ENCODE measurements at regions not wholly inside any gene's neighbourhood (a gene's known extent, or its start where the extent isn't known, plus 50 kb on each side); places are given as distances from the start of the nearest gene placed in this dataset.

DNA sequence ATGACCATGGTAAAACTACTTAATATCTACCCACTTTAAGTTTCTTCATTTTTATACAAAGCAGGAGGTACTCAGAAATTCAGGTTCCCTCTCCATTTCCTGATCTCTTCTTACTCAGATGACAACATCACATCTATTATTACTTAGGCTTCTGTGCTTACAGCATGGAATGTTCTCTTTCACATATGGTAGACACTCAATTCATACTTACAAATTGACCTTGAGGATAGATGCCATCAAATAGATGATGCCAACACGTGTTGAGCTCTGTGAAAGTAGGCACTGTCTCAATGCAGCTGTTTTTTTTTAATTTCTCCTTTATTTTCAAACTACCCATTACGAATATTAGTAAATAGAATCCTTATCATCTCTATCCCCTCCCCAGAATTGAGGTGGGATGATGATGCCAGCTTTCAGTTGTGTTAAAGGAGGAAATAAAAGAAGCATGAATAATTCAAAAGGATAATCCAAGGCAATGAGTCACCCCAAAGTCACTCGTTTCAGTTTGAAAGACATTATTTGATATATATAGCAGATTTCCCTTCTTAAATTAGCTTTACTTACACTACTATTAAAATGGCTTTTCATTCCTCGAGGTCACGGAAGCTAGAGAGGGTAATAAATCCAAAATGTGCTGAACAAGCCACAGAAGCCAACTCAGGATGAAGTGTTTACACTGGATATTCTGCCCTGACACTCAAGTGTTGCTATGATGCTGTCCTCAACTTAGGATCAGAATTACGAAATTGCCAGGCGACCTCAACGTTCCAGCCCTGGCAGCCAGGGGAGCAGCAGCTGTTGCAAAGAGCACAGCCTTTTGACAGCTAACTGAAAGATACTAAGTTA is 124.2 kb upstream of the EOLA2 start:
- TF ChIP-seq POLR2A (IDR thresholded peaks at IDR 0.05), result no peak
- TF ChIP-seq, protein P1, sequence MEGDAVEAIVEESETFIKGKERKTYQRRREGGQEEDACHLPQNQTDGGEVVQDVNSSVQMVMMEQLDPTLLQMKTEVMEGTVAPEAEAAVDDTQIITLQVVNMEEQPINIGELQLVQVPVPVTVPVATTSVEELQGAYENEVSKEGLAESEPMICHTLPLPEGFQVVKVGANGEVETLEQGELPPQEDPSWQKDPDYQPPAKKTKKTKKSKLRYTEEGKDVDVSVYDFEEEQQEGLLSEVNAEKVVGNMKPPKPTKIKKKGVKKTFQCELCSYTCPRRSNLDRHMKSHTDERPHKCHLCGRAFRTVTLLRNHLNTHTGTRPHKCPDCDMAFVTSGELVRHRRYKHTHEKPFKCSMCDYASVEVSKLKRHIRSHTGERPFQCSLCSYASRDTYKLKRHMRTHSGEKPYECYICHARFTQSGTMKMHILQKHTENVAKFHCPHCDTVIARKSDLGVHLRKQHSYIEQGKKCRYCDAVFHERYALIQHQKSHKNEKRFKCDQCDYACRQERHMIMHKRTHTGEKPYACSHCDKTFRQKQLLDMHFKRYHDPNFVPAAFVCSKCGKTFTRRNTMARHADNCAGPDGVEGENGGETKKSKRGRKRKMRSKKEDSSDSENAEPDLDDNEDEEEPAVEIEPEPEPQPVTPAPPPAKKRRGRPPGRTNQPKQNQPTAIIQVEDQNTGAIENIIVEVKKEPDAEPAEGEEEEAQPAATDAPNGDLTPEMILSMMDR (IDR thresholded peaks at IDR 0.05 in 4 of 5, conservative IDR thresholded peaks at IDR 0.05 in 1 of 5), result peak in 3 of 5 experiments; percentile 11 to 36 (median 29)

All from gastrocnemius medialis (tissue), 4 donors.